NB4 (cell line): ENCODE measurements at regions not wholly inside any gene's neighbourhood (a gene's known extent, or its start where the extent isn't known, plus 50 kb on each side); places are given as distances from the start of the nearest gene placed in this dataset.

Experiments used
- POLR2A ChIP-seq: IDR thresholded peaks from 2 replicates; pipeline ENCODE4 v1.6.1; 2011; ENCODE audit warnings: mild to moderate bottlenecking; ENCODE audit not compliant: insufficient read length; ENCODE audit errors: extremely low read depth
- TF ChIP-seq, protein P1 (sequence below): IDR thresholded peaks from 2 replicates; pipeline ENCODE4 v1.6.1; 2011; ENCODE audit warnings: low read depth, low read length
- TF ChIP-seq, protein P2 (sequence below): IDR thresholded peaks from one replicate; pipeline ENCODE4 v1.5.1; 2012; ENCODE audit warnings: low read depth, low read length

DNA sequence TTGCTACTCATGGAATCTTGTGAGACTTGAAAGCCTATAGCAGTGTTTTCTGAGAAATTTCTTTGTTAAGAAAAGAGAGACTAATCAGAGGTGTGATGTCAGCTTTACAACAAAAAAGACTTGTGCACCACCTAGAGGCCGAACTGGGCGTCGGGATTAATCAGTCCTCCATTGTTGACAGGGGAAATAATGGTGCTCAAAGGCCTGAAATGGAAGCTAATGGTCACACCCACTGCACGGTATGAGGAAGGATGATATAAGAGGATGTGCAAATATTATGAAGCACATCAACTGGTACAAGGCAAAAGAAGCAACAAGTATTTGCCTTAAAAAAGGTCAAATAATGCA lies 480.2 kb upstream of the MIR17HG start:
- TF ChIP-seq, protein P1, sequence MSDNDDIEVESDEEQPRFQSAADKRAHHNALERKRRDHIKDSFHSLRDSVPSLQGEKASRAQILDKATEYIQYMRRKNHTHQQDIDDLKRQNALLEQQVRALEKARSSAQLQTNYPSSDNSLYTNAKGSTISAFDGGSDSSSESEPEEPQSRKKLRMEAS = peak; percentile 29; the same call in 1 of the 2 replicates
- TF ChIP-seq, protein P2, sequence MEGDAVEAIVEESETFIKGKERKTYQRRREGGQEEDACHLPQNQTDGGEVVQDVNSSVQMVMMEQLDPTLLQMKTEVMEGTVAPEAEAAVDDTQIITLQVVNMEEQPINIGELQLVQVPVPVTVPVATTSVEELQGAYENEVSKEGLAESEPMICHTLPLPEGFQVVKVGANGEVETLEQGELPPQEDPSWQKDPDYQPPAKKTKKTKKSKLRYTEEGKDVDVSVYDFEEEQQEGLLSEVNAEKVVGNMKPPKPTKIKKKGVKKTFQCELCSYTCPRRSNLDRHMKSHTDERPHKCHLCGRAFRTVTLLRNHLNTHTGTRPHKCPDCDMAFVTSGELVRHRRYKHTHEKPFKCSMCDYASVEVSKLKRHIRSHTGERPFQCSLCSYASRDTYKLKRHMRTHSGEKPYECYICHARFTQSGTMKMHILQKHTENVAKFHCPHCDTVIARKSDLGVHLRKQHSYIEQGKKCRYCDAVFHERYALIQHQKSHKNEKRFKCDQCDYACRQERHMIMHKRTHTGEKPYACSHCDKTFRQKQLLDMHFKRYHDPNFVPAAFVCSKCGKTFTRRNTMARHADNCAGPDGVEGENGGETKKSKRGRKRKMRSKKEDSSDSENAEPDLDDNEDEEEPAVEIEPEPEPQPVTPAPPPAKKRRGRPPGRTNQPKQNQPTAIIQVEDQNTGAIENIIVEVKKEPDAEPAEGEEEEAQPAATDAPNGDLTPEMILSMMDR = peak; percentile 66
- TF ChIP-seq POLR2A = no peak
